Chondrocyte (in vitro differentiated cells): ENCODE measurements at regions not wholly inside any gene's neighbourhood (a gene's known extent, or its start where the extent isn't known, plus 50 kb on each side); places are given as distances from the start of the nearest gene placed in this dataset.

Experiments used
- DNase-seq: peaks from one replicate; pipeline ENCODE4 v3.0.0; 2021; ENCODE audit warnings: mixed read lengths, low spot score
- H3K27ac Mint-ChIP-seq: one replicate; pipeline ENCODE4 v1.8.0; 2021; ENCODE audit warnings: mild to moderate bottlenecking, moderate library complexity, mixed read lengths; ENCODE audit not compliant: unreplicated experiment
- H3K27me3 Mint-ChIP-seq: 2 replicates; pipeline ENCODE4 v1.8.0; 2021; ENCODE audit warnings: low read depth, mixed read lengths
- H3K36me3 Mint-ChIP-seq: 2 replicates; pipeline ENCODE4 v1.8.0; 2021; ENCODE audit warnings: low read depth, mixed read lengths
- H3K4me1 Mint-ChIP-seq: 2 replicates; pipeline ENCODE4 v1.8.0; 2021; ENCODE audit warnings: low read depth, mild to moderate bottlenecking, mixed read lengths
- H3K4me3 Mint-ChIP-seq: one replicate; pipeline ENCODE4 v1.8.0; 2021; ENCODE audit warnings: mild to moderate bottlenecking, moderate library complexity, mixed read lengths; ENCODE audit not compliant: unreplicated experiment
- H3K9me3 Mint-ChIP-seq: 2 replicates; pipeline ENCODE4 v1.8.0; 2021; ENCODE audit warnings: low read depth, mixed read lengths
- TF ChIP-seq, protein P1 (sequence below): fragments of 200-600 bp; sonication (generic); IDR thresholded peaks from 2 replicates; pipeline ENCODE4 v1.5.0; 2021; ENCODE audit warnings: antibody characterized with exemption, mild to moderate bottlenecking, moderate library complexity

DNA sequence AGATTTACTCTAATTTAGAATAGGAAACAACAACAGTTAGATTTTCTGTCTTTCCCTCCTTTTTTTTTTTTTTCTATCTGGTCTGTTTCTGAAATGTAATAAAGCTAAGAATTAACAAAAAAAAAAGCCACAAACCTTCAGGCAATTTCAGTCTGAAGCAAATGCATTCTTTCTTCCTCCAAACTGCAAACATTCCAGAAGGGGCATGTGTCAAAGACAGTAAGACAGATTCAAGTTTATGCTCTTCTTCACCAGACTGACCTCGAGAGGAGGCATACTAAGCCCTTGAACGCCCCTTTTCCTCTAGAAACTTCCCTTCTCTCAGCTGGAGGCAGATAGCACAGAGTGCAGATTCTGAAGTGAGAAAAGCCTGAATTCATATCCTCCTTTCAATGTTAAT lies 654.6 kb upstream of the LMCD1 start:
- TF ChIP-seq, protein P1, sequence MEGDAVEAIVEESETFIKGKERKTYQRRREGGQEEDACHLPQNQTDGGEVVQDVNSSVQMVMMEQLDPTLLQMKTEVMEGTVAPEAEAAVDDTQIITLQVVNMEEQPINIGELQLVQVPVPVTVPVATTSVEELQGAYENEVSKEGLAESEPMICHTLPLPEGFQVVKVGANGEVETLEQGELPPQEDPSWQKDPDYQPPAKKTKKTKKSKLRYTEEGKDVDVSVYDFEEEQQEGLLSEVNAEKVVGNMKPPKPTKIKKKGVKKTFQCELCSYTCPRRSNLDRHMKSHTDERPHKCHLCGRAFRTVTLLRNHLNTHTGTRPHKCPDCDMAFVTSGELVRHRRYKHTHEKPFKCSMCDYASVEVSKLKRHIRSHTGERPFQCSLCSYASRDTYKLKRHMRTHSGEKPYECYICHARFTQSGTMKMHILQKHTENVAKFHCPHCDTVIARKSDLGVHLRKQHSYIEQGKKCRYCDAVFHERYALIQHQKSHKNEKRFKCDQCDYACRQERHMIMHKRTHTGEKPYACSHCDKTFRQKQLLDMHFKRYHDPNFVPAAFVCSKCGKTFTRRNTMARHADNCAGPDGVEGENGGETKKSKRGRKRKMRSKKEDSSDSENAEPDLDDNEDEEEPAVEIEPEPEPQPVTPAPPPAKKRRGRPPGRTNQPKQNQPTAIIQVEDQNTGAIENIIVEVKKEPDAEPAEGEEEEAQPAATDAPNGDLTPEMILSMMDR = no peak
- Mint-ChIP-seq H3K4me1 (no peaks in the 10 kb centered on the region), H3K27ac (no peak overlapping the region), H3K27me3 (no peaks in the 10 kb centered on the region), H3K4me3 (no peak overlapping the region), H3K9me3 (peaks cover 2% of the 10 kb centered on the region), H3K36me3 (no peaks in the 10 kb centered on the region)
- no peak for DNase-seq

DNA sequence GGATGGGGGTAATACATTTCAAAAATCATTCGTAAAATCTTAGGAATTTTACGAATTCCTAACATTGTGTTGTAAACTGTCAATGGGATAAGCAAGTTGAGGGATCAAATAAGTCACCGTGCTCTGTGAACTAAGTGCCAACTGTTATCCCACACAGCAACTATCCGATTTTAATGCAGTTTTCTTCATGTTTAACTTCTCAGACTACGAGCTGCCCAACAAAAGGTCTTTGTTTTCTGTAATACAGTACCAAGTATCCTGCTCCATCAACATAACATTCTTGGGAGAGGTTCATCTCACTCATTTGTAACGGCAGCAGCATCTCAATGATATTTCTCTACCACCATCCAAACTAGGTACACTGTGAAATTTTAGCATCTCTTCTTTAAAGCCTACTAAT lies 654.1 kb upstream of the LMCD1 start:
- TF ChIP-seq, protein P1 = no peak
- Mint-ChIP-seq H3K27me3 (no peaks in the 10 kb centered on the region), H3K27ac (no peak overlapping the region), H3K4me1 (no peaks in the 10 kb centered on the region), H3K9me3 (no peaks in the 10 kb centered on the region), H3K4me3 (no peak overlapping the region), H3K36me3 (no peaks in the 10 kb centered on the region)
- no peak for DNase-seq

DNA sequence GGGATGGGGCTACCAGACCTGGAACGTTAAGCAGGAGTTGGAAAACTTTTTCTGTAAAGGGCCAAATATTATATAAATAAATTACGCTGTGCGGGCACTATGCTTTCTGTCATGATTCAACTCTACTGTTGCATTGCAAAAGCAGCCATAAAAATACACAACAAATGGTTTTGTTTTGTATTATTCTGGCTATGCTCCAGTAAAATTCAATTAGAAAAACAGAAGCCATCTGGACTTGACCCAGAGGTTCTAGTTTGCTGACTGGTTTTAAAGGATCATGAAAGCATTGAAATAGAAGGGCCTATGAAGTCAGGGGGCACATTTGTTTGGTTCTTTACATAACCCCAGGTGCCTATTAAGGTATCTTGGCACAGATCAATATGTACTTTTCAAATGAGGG lies 647.4 kb upstream of the LMCD1 start:
- H3K27ac Mint-ChIP-seq = no peak overlapping the region
- TF ChIP-seq, protein P1 = no peak
- H3K27me3 Mint-ChIP-seq = no peaks in the 10 kb centered on the region
- H3K4me3 Mint-ChIP-seq = no peak overlapping the region
- no peaks in the 10 kb centered on the region for H3K36me3 Mint-ChIP-seq
- no peak for DNase-seq
- H3K4me1 Mint-ChIP-seq = no peaks in the 10 kb centered on the region
- H3K9me3 Mint-ChIP-seq = no peaks in the 10 kb centered on the region

DNA sequence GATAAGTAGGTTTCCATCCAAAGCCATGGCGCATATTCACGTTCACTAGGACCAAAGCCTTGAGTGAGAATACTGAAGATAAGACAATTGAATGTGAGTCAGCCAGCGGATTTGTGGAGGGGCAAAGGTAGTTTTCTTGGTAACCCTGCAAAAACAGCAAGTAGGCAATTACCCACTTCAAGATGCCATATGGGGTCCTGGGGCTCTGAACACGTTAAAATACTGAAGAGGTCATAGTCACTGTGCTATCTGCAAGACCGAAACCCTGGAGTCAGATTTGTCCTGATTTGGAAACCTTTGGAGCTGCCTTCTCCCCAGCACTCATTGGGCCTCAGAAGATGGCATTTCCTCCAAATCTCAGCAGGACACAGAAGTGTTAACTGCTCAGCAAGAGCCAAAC lies 646.9 kb upstream of the LMCD1 start:
- Mint-ChIP-seq H3K9me3 (no peaks in the 10 kb centered on the region), H3K4me1 (no peaks in the 10 kb centered on the region), H3K36me3 (no peaks in the 10 kb centered on the region), H3K27me3 (no peaks in the 10 kb centered on the region), H3K4me3 (no peak overlapping the region), H3K27ac (no peak overlapping the region)
- DNase-seq = no peak
- TF ChIP-seq, protein P1 = no peak

DNA sequence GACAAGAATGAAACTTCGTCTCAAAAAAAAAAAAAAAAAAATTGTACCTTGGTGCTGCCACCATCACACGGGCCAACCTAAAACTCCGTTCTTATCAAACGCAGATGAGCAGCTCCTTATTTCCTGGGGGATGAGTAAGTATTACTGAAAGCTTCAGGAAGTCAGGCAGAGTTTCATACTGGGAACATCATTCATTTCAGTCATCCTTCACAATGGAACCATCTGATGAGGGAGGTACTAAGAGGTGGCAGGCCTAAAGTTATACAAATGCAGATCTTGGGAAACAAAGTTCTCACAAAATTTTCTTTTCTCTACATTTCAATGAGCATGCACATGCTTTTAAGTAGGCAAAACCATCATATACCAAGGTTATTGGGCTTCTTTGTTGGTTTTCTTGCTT lies 636.0 kb upstream of the LMCD1 start:
- H3K4me3 Mint-ChIP-seq = no peak overlapping the region
- peaks cover under 1% of the 10 kb centered on the region for H3K27me3 Mint-ChIP-seq
- no peaks in the 10 kb centered on the region for H3K36me3 Mint-ChIP-seq
- peaks cover 6% of the 10 kb centered on the region for H3K9me3 Mint-ChIP-seq
- H3K27ac Mint-ChIP-seq = no peak overlapping the region
- H3K4me1 Mint-ChIP-seq = no peaks in the 10 kb centered on the region
- DNase-seq = no peak
- TF ChIP-seq, protein P1 = no peak
